ENCODE measurements at regions not wholly inside any gene's neighbourhood (a gene's known extent, or its start where the extent isn't known, plus 50 kb on each side); places are given as distances from the start of the nearest gene placed in this dataset.
A peak's percentile ranks its signal among the peaks of the same experiment; 100 is the strongest.

DNA sequence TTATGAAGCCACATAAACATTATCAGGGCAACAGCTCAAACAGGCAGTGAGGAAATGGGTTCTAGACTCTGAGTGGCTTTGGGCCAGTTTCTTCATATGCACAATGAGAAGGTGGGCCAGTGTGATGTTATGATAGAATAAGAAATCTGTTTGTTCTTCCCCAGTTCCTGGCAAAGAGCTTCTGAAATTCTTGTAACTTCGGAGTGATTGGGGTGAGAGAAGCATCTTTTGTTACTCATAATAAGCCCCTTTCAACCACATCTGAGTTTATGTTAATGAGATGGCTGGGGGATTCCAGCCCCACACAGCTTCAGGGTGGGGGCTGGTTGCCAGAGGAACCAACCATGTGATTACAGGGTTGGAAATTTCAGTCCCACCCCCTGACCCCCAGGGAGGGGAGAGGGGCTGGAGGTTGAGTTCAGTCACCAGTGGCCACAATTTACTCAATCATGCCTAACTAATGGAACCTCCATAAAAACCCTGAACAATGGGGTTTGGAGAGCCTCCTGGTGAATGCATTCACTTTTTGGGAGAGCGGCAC lies 57.0 kb upstream of the FRMD4B start:
- peaks cover 10% of the 10 kb centered on the region; the same call in 1 of the 2 replicates for H3K4me1 ChIP-seq (ENCODE audit: low read length)
- no peaks in the 10 kb centered on the region for H4K20me1 ChIP-seq (ENCODE audit: insufficient read depth, low read length)
- no peak overlapping the region for H2AFZ ChIP-seq (ENCODE audit: low read depth, low read length)
- H3K27ac ChIP-seq (ENCODE audit: low read length) = no peak overlapping the region
- H3K36me3 ChIP-seq (replicated peaks; ENCODE audit: low read depth, low read length) = no peaks in the 10 kb centered on the region
- H3K9ac ChIP-seq (ENCODE audit: low read length) = no peak overlapping the region
- no peaks in the 10 kb centered on the region for H3K27me3 ChIP-seq (ENCODE audit: low read depth, low read length)
- H3K9me3 ChIP-seq (ENCODE audit: insufficient read depth, low read length) = no peaks in the 10 kb centered on the region
- H3K79me2 ChIP-seq (ENCODE audit: low read length) = no peaks in the 10 kb centered on the region
- TF ChIP-seq, protein P1, sequence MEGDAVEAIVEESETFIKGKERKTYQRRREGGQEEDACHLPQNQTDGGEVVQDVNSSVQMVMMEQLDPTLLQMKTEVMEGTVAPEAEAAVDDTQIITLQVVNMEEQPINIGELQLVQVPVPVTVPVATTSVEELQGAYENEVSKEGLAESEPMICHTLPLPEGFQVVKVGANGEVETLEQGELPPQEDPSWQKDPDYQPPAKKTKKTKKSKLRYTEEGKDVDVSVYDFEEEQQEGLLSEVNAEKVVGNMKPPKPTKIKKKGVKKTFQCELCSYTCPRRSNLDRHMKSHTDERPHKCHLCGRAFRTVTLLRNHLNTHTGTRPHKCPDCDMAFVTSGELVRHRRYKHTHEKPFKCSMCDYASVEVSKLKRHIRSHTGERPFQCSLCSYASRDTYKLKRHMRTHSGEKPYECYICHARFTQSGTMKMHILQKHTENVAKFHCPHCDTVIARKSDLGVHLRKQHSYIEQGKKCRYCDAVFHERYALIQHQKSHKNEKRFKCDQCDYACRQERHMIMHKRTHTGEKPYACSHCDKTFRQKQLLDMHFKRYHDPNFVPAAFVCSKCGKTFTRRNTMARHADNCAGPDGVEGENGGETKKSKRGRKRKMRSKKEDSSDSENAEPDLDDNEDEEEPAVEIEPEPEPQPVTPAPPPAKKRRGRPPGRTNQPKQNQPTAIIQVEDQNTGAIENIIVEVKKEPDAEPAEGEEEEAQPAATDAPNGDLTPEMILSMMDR (IDR thresholded peaks at IDR 0.05; ENCODE audit: low read depth, low read length) = no peak
- no peak for TF ChIP-seq EZH2phosphoT487 (IDR thresholded peaks at IDR 0.05; ENCODE audit: low read depth)
- H3K4me2 ChIP-seq (ENCODE audit: low read length) = no peak overlapping the region
- H3K4me3 ChIP-seq (ENCODE audit: low read length) = no peak overlapping the region

DNA sequence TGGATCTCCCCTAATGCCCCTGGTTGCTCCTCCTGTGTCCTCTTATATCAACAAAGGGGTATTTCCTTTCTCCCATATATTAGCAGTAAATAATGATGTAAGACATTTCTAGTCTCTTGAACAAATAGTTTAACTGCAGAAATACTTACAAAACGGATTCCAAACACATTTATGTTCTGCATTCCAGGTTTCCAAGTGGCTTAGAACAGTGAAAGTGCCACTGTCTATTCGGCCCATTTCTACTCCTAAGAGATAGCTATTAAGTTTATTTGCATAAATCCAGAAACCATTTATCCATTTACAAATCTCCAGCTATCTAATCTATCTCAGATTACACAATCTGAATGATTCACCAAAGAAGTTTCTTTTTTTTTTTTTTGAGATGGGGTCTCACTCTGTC lies 55.8 kb upstream of the FRMD4B start:
- Histone ChIP-seq H3K9ac (ENCODE audit: low read length) (no peak overlapping the region), H3K27ac (ENCODE audit: low read length) (no peak overlapping the region), H3K9me3 (ENCODE audit: insufficient read depth, low read length) (no peaks in the 10 kb centered on the region), H4K20me1 (ENCODE audit: insufficient read depth, low read length) (no peaks in the 10 kb centered on the region), H3K79me2 (ENCODE audit: low read length) (no peaks in the 10 kb centered on the region), H3K4me1 (ENCODE audit: low read length) (peaks cover 10% of the 10 kb centered on the region; the same call in 1 of the 2 replicates), H3K4me3 (ENCODE audit: low read length) (no peak overlapping the region), H3K4me2 (ENCODE audit: low read length) (no peak overlapping the region), H2AFZ (ENCODE audit: low read depth, low read length) (no peak overlapping the region), H3K36me3 (replicated peaks; ENCODE audit: low read depth, low read length) (no peaks in the 10 kb centered on the region), H3K27me3 (ENCODE audit: low read depth, low read length) (no peaks in the 10 kb centered on the region)
- TF ChIP-seq, protein P1 (IDR thresholded peaks at IDR 0.05; ENCODE audit: low read depth, low read length) = no peak
- no peak for TF ChIP-seq EZH2phosphoT487 (IDR thresholded peaks at IDR 0.05; ENCODE audit: low read depth)

DNA sequence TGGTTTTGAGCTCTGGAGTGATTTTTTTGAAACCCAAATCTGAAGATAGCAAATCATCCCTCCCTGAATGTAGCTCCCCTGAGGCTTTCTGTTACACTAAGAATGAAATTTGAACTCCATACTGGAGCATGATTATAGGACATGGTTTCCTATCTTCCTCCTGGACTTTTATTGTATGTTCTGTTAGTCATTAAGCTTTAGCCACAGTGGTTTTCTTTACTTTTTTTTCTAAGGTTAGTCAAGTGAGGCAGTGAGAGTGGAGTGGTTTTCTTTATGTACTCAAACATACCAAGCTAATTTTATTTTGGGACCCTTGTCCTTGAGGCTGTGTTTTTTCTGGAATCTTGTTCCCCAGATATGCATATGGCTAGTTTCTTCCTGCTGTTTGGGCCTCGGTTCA lies 55.2 kb upstream of the FRMD4B start:
- Histone ChIP-seq H3K27me3 (ENCODE audit: low read depth, low read length) (no peaks in the 10 kb centered on the region), H3K9ac (ENCODE audit: low read length) (no peak overlapping the region), H4K20me1 (ENCODE audit: insufficient read depth, low read length) (no peaks in the 10 kb centered on the region), H2AFZ (ENCODE audit: low read depth, low read length) (no peak overlapping the region), H3K27ac (ENCODE audit: low read length) (no peak overlapping the region), H3K79me2 (ENCODE audit: low read length) (no peaks in the 10 kb centered on the region), H3K4me2 (ENCODE audit: low read length) (no peak overlapping the region), H3K9me3 (ENCODE audit: insufficient read depth, low read length) (no peaks in the 10 kb centered on the region), H3K4me1 (ENCODE audit: low read length) (peaks cover 10% of the 10 kb centered on the region; the same call in 1 of the 2 replicates), H3K4me3 (ENCODE audit: low read length) (no peak overlapping the region), H3K36me3 (replicated peaks; ENCODE audit: low read depth, low read length) (no peaks in the 10 kb centered on the region)
- TF ChIP-seq EZH2phosphoT487 (IDR thresholded peaks at IDR 0.05; ENCODE audit: low read depth) = no peak
- TF ChIP-seq, protein P1 (IDR thresholded peaks at IDR 0.05; ENCODE audit: low read depth, low read length) = no peak

DNA sequence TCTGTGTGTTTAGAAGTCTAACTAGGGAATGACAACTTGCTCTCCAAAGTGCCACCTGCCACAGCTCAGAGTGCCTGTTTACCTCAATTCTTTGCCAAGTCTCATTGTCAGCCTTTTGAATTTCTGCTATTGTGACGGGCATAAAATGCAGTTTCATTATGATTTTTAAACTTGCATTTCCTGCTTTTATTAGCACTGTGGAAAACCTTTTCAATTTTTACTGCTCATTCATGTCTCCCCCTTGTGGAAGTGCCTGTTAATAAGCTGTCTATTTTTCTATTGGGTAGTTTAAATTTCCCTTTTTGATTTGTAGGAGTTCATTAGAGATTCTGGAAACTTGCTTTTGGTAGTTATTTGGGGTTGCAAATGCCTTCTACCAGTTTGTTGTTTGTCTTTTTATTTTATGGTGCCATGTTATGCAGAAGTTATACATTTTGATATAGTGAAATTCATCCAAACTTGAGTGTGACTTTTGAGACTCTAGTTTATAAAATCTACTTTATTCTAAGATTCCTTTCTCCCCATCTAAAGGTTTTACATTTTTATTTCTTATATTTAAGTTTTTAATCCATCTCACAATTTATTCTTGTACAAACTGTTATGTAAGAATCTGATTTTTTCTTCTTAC lies 53.9 kb upstream of the FRMD4B start:
- Histone ChIP-seq H3K4me2 (ENCODE audit: low read length) (peak overlapping the region; percentile 62), H3K79me2 (ENCODE audit: low read length) (no peaks in the 10 kb centered on the region), H3K4me3 (ENCODE audit: low read length) (peak overlapping the region; percentile 57), H3K27me3 (ENCODE audit: low read depth, low read length) (no peaks in the 10 kb centered on the region), H2AFZ (ENCODE audit: low read depth, low read length) (peak overlapping the region; percentile 86), H4K20me1 (ENCODE audit: insufficient read depth, low read length) (no peaks in the 10 kb centered on the region), H3K27ac (ENCODE audit: low read length) (no peak overlapping the region), H3K36me3 (replicated peaks; ENCODE audit: low read depth, low read length) (no peaks in the 10 kb centered on the region), H3K9ac (ENCODE audit: low read length) (0 out of 2 replicates have a peak overlapping the region, but pooled peaks have one; percentile 12), H3K9me3 (ENCODE audit: insufficient read depth, low read length) (no peaks in the 10 kb centered on the region), H3K4me1 (ENCODE audit: low read length) (peaks cover 10% of the 10 kb centered on the region; the same call in 1 of the 2 replicates)
- no peak for TF ChIP-seq EZH2phosphoT487 (IDR thresholded peaks at IDR 0.05; ENCODE audit: low read depth)
- TF ChIP-seq, protein P1 (IDR thresholded peaks at IDR 0.05; ENCODE audit: low read depth, low read length) = peak; percentile 85

Measured in OCI-LY3 (cell line).